K562 (cell line): ENCODE measurements at regions not wholly inside any gene's neighbourhood (a gene's known extent, or its start where the extent isn't known, plus 50 kb on each side); places are given as distances from the start of the nearest gene placed in this dataset.

Experiments used
- CCAR2 ChIP-seq: fragments of 200-400 bp; formaldehyde crosslinking; IDR thresholded peaks from 2 replicates; pipeline ENCODE4 v1.6.1; 2017; ENCODE audit warnings: mild to moderate bottlenecking, low read depth, low read length
- GTF2B ChIP-seq: IDR thresholded peaks from 2 replicates; pipeline ENCODE4 v1.6.1; 2011; ENCODE audit not compliant: insufficient read length; ENCODE audit errors: extremely low read depth
- KAT8 ChIP-seq: fragments of 450-650 bp; IDR thresholded peaks from 2 replicates; pipeline ENCODE4 v1.6.1; 2016; ENCODE audit warnings: low read depth, mild to moderate bottlenecking
- KLF16 ChIP-seq: IDR thresholded peaks from 2 replicates; pipeline ENCODE4 v1.6.1; 2016; ENCODE audit warnings: antibody characterized with exemption
- PRPF4 ChIP-seq: fragments of 200-400 bp; formaldehyde crosslinking; IDR thresholded peaks from one replicate; pipeline ENCODE4 v1.6.1; 2017; ENCODE audit warnings: low read length, low read depth, mild to moderate bottlenecking; ENCODE audit not compliant: insufficient read depth, poor library complexity, severe bottlenecking
- THAP12 ChIP-seq: fragments of 250-450 bp; sonication (Bioruptor Pico); IDR thresholded peaks from 2 replicates; pipeline ENCODE4 v1.9.0; 2021; ENCODE audit warnings: mild to moderate bottlenecking, inconsistent platforms
- TF ChIP-seq, protein P1 (sequence below): sonication (generic); formaldehyde crosslinking; IDR thresholded peaks from 2 replicates; pipeline ENCODE4 v1.8.0; 2022; ENCODE audit warnings: mild to moderate bottlenecking, missing genetic modification reagents, borderline replicate concordance
- TF ChIP-seq, protein P2 (sequence below): fragments of 250-450 bp; sonication (Bioruptor Pico); IDR thresholded peaks from 2 replicates; pipeline ENCODE4 v1.5.0; 2021; ENCODE audit warnings: mild to moderate bottlenecking, moderate library complexity

- TF ChIP-seq THAP12 = no peak
- no peak for TF ChIP-seq KAT8
- TF ChIP-seq, protein P1, sequence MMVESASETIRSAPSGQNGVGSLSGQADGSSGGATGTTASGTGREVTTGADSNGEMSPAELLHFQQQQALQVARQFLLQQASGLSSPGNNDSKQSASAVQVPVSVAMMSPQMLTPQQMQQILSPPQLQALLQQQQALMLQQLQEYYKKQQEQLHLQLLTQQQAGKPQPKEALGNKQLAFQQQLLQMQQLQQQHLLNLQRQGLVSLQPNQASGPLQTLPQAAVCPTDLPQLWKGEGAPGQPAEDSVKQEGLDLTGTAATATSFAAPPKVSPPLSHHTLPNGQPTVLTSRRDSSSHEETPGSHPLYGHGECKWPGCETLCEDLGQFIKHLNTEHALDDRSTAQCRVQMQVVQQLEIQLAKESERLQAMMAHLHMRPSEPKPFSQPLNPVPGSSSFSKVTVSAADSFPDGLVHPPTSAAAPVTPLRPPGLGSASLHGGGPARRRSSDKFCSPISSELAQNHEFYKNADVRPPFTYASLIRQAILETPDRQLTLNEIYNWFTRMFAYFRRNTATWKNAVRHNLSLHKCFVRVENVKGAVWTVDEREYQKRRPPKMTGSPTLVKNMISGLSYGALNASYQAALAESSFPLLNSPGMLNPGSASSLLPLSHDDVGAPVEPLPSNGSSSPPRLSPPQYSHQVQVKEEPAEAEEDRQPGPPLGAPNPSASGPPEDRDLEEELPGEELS (CRISPR knock-in tag) = no peak
- TF ChIP-seq KLF16 = no peak
- TF ChIP-seq CCAR2 = no peak
- TF ChIP-seq, protein P2, sequence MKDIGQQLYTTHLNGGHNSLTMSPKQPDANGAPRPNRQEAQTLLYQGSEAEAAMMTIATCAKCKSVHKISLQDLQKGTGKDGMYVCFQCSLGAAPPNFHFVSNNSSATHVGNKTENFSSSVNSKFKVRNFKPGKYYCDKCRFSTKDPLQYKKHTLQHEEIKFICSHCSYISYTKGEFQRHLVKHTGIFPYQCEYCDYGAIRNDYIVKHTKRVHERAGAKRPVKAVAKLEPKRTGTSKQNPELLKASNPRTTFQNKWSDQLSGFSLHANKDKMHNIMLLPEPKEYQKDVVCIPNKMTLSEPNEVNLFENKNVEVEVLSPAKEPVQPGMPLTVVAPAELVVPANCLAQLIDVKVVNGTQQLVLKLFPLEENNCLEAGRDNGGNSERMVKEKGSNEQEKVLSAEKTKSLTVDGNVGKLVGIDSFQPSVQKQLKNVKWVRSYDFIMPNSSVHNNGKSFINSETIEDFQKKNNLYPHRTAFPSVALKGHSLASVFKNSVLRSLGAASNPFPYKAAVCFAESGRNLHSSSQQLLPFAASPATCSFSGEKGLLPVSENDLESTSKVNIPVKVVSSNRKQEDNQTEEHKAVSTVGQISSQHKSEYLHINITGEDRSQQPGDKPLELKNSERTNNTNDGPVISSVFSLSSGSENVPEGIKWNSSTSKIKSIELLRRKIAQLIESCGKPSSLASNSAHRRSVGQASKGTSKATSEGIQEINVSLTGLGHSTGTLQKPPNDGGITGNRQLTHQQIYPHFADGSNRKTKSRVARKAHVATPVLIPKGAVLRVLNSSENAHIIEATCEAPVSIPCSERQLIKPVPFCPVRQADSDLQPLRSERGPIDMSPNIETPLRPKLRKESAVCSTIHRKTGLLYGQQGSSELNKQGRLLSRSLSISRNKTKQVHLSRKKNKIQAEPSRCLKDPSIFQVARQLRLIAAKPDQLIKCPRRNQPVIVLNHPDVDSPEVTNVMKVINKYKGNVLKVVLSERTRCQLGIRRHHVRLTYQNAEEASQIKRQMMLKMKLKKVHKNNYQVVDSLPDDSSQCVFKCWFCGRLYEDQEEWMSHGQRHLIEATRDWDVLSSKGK (CRISPR knock-in tag) = no peak
- TF ChIP-seq GTF2B = no peak
- TF ChIP-seq PRPF4 = no peak
These were observed 344.2 kb downstream of the LPIN1 start (continued) for GRCh38 chr2:12090590-12090989.
